Globus pallidus (tissue), 1 donor: ENCODE measurements at regions not wholly inside any gene's neighbourhood (a gene's known extent, or its start where the extent isn't known, plus 50 kb on each side); places are given as distances from the start of the nearest gene placed in this dataset.
"Not testable (repeated sequence)": the region's sequence is repeated elsewhere in the genome, so short reads cannot be mapped to it uniquely, and the experiment has no call there.

ENCODE experiments used
- DNase-seq: peaks from one replicate; pipeline ENCODE4 v3.0.0-alpha.2; 2015; ENCODE audit warnings: low spot score

- DNase-seq = no peak
Observed at GRCh38 chr14:30305346-30305745, 253.6 kb upstream of the G2E3 start.

- no peak for DNase-seq
Observed at GRCh38 chr14:30309405-30309804, 249.6 kb upstream of the G2E3 start.

GRCh38 chr14:30312214-30312613 is 246.7 kb upstream of the G2E3 start:
- DNase-seq = no peak

GRCh38 chr14:30317729-30318128 is 241.2 kb upstream of the G2E3 start:
- DNase-seq = no peak

- DNase-seq = no peak
Observed at GRCh38 chr14:30322819-30323218, 236.1 kb upstream of the G2E3 start.

- no peak for DNase-seq
Observed at GRCh38 chr14:30330033-30330432, 228.9 kb upstream of the G2E3 start.

GRCh38 chr14:30330445-30330844 is 228.5 kb upstream of the G2E3 start:
- no peak for DNase-seq

- no peak for DNase-seq
Observed at GRCh38 chr14:30331030-30331429, 227.9 kb upstream of the G2E3 start.

- DNase-seq = no peak
Observed at GRCh38 chr14:30332374-30332773, 226.6 kb upstream of the G2E3 start.

GRCh38 chr14:30333934-30334333 is 225.0 kb upstream of the G2E3 start:
- DNase-seq = no peak

- no peak for DNase-seq
Observed at GRCh38 chr14:30337456-30337855, 221.5 kb upstream of the G2E3 start.

GRCh38 chr14:30339311-30339901 is 219.6 kb upstream of the G2E3 start:
- DNase-seq = no peak

GRCh38 chr14:30340495-30340894 is 218.5 kb upstream of the G2E3 start:
- DNase-seq = no peak

- DNase-seq = no peak
Observed at GRCh38 chr14:30345511-30345910, 213.4 kb upstream of the G2E3 start.

- no peak for DNase-seq
Observed at GRCh38 chr14:30348445-30348844, 210.5 kb upstream of the G2E3 start.

GRCh38 chr14:30349520-30349919 is 209.4 kb upstream of the G2E3 start:
- DNase-seq = no peak

- no peak for DNase-seq
Observed at GRCh38 chr14:30354439-30354838, 204.5 kb upstream of the G2E3 start.

GRCh38 chr14:30355431-30355913 is 203.5 kb upstream of the G2E3 start:
- no peak for DNase-seq

- no peak for DNase-seq
Observed at GRCh38 chr14:30356438-30357202, 202.3 kb upstream of the G2E3 start.

- DNase-seq = no peak
Observed at GRCh38 chr14:30357791-30358190, 201.2 kb upstream of the G2E3 start.

- no peak for DNase-seq
Observed at GRCh38 chr14:30362369-30363218, 196.4 kb upstream of the G2E3 start.

- DNase-seq = not testable (repeated sequence)
Observed at GRCh38 chr14:30363219-30363880, 195.6 kb upstream of the G2E3 start.
